Neuronal stem cell (in vitro differentiated cells): ENCODE measurements at regions not wholly inside any gene's neighbourhood (a gene's known extent, or its start where the extent isn't known, plus 50 kb on each side); places are given as distances from the start of the nearest gene placed in this dataset.
"Not testable (repeated sequence)": the region's sequence is repeated elsewhere in the genome, so short reads cannot be mapped to it uniquely, and the experiment has no call there.

Experiments
- DNase-seq: peaks from one replicate; pipeline ENCODE4 v3.0.0-alpha.2; 2013; ENCODE audit warnings: low spot score
- H2AFZ ChIP-seq: one replicate; pipeline ENCODE4 v1.6.1; 2013; ENCODE audit warnings: mild to moderate bottlenecking, low read length, inconsistent platforms
- H2AK5ac ChIP-seq: 2 replicates; pipeline ENCODE4 v1.6.1; 2013; ENCODE audit warnings: low read depth, mild to moderate bottlenecking, inconsistent platforms, low read length, moderate library complexity, mixed read lengths
- H2BK120ac ChIP-seq: 2 replicates; pipeline ENCODE4 v1.6.1; 2013; ENCODE audit warnings: low read depth, mild to moderate bottlenecking, inconsistent platforms, low read length, moderate library complexity, mixed read lengths
- H2BK12ac ChIP-seq: one replicate; pipeline ENCODE4 v1.6.1; 2013; ENCODE audit warnings: low read length, inconsistent platforms
- H2BK15ac ChIP-seq: 2 replicates; pipeline ENCODE4 v1.6.1; 2013; ENCODE audit warnings: mild to moderate bottlenecking, low read length, inconsistent platforms, mixed read lengths
- H2BK5ac ChIP-seq: one replicate; pipeline ENCODE4 v1.6.1; 2013; ENCODE audit warnings: inconsistent platforms, mild to moderate bottlenecking, low read length, moderate library complexity
- H3K14ac ChIP-seq: one replicate; pipeline ENCODE4 v1.6.1; 2013; ENCODE audit warnings: low read length, inconsistent platforms
- H3K18ac ChIP-seq: 2 replicates; pipeline ENCODE4 v1.6.1; 2013; ENCODE audit warnings: low read length, inconsistent platforms
- H3K23ac ChIP-seq: 2 replicates; pipeline ENCODE4 v1.6.1; 2013; ENCODE audit warnings: low read depth, mild to moderate bottlenecking, mixed read lengths, low read length, inconsistent platforms; ENCODE audit not compliant: poor library complexity
- H3K27ac ChIP-seq: replicated peaks from 3 replicates; pipeline ENCODE4 v1.5.1; 2013; ENCODE audit warnings: low read length, inconsistent platforms
- H3K27me3 ChIP-seq, 3 experiments: 2 replicates each; pipeline ENCODE4 v1.6.1; 2013; ENCODE audit warnings: low read length in 3 of 3, mild to moderate bottlenecking in 2 of 3, inconsistent platforms in 1 of 3, low read depth in 1 of 3, mixed read lengths in 1 of 3, moderate library complexity in 1 of 3; ENCODE audit not compliant: control insufficient read depth in 3 of 3, insufficient read depth in 3 of 3
- H3K36me3 ChIP-seq, 2 donors: replicated peaks in 1 of 2; 2 replicates each; pipeline ENCODE4 v1.6.1; 2013; ENCODE audit warnings: low read length in 2 of 2; ENCODE audit not compliant: control insufficient read depth in 2 of 2, insufficient read depth in 2 of 2
- H3K4ac ChIP-seq: 2 replicates; pipeline ENCODE4 v1.6.1; 2013; ENCODE audit warnings: inconsistent platforms, mild to moderate bottlenecking, low read length, moderate library complexity
- H3K4me1 ChIP-seq, 2 donors: 1 replicate in 1 of 2; 2 replicates in 1 of 2; pipeline ENCODE4 v1.6.1; 2013; ENCODE audit warnings: low read length in 2 of 2, low read depth in 1 of 2; ENCODE audit not compliant: control insufficient read depth in 2 of 2, insufficient read depth in 1 of 2
- H3K4me2 ChIP-seq: one replicate; pipeline ENCODE4 v1.6.1; 2013; ENCODE audit warnings: mild to moderate bottlenecking, low read length, inconsistent platforms; ENCODE audit not compliant: insufficient read depth, poor library complexity, severe bottlenecking
- H3K4me3 ChIP-seq, 2 donors: 2 replicates each; pipeline ENCODE4 v1.5.1; 2013; ENCODE audit warnings: low read length in 2 of 2, mild to moderate bottlenecking in 2 of 2, inconsistent platforms in 1 of 2, moderate library complexity in 1 of 2
- H3K79me1 ChIP-seq: one replicate; pipeline ENCODE4 v1.6.1; 2013; ENCODE audit warnings: low read depth, mild to moderate bottlenecking, inconsistent platforms, low read length, moderate library complexity
- H3K9ac ChIP-seq: one replicate; pipeline ENCODE4 v1.6.1; 2013; ENCODE audit warnings: mild to moderate bottlenecking, low read depth, low read length, inconsistent platforms; ENCODE audit not compliant: poor library complexity
- H3K9me3 ChIP-seq, 2 donors: replicated peaks in 1 of 2; 2 replicates each; pipeline versions ENCODE3 to v1.6.1; 2013; ENCODE audit warnings: low read length in 2 of 2, mild to moderate bottlenecking in 2 of 2, inconsistent platforms in 1 of 2, low read depth in 1 of 2, mixed read lengths in 1 of 2, moderate library complexity in 1 of 2; ENCODE audit not compliant: control insufficient read depth in 2 of 2, insufficient read depth in 1 of 2
- H4K8ac ChIP-seq: one replicate; pipeline ENCODE4 v1.6.1; 2013; ENCODE audit warnings: low read depth, mild to moderate bottlenecking, inconsistent platforms, low read length, moderate library complexity
- H4K91ac ChIP-seq: one replicate; pipeline ENCODE4 v1.6.1; 2013; ENCODE audit warnings: low read length, low read depth, mild to moderate bottlenecking, inconsistent platforms; ENCODE audit not compliant: poor library complexity
- WGBS, 2 donors: extraction: QIAGEN DNeasy Blood & Tissue Kit; methylation state at CpG; one replicate each; pipeline ENCODE4 v1.1.7; 2013; ENCODE audit warnings: missing lambda C conversion rate in 2 of 2, mixed read lengths in 1 of 2; ENCODE audit not compliant: insufficient read length in 2 of 2, insufficient replicate concordance in 1 of 2; ENCODE audit errors: extremely low coverage in 2 of 2; 5-methylcytosine and 5-hydroxymethylcytosine counted together

DNA sequence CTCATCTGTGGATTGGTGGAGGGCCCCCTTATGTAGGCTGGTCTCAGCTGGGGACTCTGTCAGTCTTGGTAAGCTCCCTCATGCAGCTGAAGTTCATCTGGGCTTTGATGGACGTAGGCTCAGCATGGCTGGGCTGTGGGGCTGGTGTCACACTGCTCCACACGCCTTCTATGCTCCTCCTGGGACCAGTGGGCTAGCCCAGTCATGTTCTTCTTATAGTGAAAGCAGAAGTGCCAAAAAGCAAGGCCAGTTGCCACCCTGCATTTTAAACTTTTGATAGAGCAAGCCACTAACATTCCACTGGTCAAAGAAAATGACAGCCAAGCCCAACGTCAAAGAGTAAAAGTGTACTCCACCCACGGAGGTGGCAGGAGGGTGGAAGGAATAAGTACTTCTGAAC lies 165.5 kb downstream of the MEX3B start:
- no peak for DNase-seq
- no CpG with 5 or more reads among the region's 4 CpGs for WGBS, 2 donors
- H4K8ac ChIP-seq, result no peak overlapping the region

DNA sequence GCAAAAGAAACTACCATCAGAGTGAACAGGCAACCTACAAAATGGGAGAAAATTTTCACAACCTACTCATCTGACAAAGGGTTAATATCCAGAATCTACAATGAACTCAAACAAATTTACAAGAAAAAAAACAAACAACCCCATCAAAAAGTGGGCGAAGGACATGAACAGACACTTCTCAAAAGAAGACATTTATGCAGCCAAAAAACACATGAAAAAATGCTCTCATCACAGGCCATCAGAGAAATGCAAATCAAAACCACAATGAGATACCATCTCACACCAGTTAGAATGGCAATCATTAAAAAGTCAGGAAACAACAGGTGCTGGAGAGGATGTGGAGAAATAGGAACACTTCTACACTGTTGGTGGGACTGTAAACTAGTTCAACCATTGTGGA lies 170.1 kb downstream of the MEX3B start:
- not testable (repeated sequence) for DNase-seq, H2BK15ac ChIP-seq, H3K36me3 ChIP-seq, H3K27me3 ChIP-seq, H3K9ac ChIP-seq, H3K79me1 ChIP-seq, H3K4ac ChIP-seq, H4K91ac ChIP-seq, H3K4me2 ChIP-seq, H3K9me3 ChIP-seq, H4K8ac ChIP-seq, H3K18ac ChIP-seq, H2AK5ac ChIP-seq, H3K4me1 ChIP-seq, H2BK5ac ChIP-seq, H3K14ac ChIP-seq, H2AFZ ChIP-seq, H2BK12ac ChIP-seq, H2BK120ac ChIP-seq, H3K27ac ChIP-seq, H3K23ac ChIP-seq, H3K4me3 ChIP-seq
- no CpG with 5 or more reads among the region's 1 CpG for WGBS, 2 donors

More for the DNA sequence above, 165.5 kb downstream of the MEX3B start:
- no peak overlapping the region for H3K23ac ChIP-seq
- H2BK5ac ChIP-seq, result no peak overlapping the region
- H3K9ac ChIP-seq, result no peak overlapping the region
- H3K27me3 ChIP-seq, result no peaks in the 10 kb centered on the region
- no peak overlapping the region for H2AFZ ChIP-seq
- no peak overlapping the region for H3K18ac ChIP-seq
- no peaks in the 10 kb centered on the region for H3K9me3 ChIP-seq
- H3K4ac ChIP-seq, result no peak overlapping the region
- H2BK12ac ChIP-seq, result no peak overlapping the region
- peaks cover 0 to 3% of the 10 kb centered on the region in 2 donors for H3K4me1 ChIP-seq
- H3K36me3 ChIP-seq, result no peaks in the 10 kb centered on the region
- H2BK120ac ChIP-seq, result no peak overlapping the region
- H3K14ac ChIP-seq, result no peak overlapping the region
- no peak overlapping the region for H3K4me2 ChIP-seq
- H3K27ac ChIP-seq, result no peak overlapping the region
- no peak overlapping the region for H2AK5ac ChIP-seq
- H3K79me1 ChIP-seq, result no peaks in the 10 kb centered on the region
- no peak overlapping the region for H3K4me3 ChIP-seq
- no peak overlapping the region for H2BK15ac ChIP-seq
- no peak overlapping the region for H4K91ac ChIP-seq

DNA sequence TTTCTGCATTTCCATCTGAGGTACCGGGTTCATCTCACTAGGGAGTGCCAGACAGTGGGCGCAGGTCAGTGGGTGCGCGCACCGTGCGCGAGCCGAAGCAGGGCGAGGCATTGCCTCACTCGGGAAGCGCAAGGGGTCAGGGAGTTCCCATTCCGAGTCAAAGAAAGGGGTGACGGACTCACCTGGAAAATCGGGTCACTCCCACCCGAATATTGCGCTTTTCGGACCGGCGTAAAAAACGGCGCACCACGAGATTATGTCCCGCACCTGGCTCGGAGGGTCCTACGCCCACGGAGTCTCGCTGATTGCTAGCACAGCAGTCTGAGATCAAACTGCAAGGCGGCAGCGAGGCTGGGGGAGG lies 175.1 kb downstream of the MEX3B start:
- H2AK5ac ChIP-seq, H3K18ac ChIP-seq, H3K27ac ChIP-seq, H2BK5ac ChIP-seq, DNase-seq, H3K9me3 ChIP-seq, H3K4me1 ChIP-seq, H3K4me2 ChIP-seq, H3K4ac ChIP-seq, H4K8ac ChIP-seq, H3K9ac ChIP-seq, H2BK12ac ChIP-seq, H2BK120ac ChIP-seq, H3K79me1 ChIP-seq, H3K27me3 ChIP-seq, H3K4me3 ChIP-seq, H3K14ac ChIP-seq, H2BK15ac ChIP-seq, H4K91ac ChIP-seq, H3K23ac ChIP-seq, H3K36me3 ChIP-seq, H2AFZ ChIP-seq: not testable (repeated sequence)
- WGBS, 2 donors, result no CpG with 5 or more reads among the region's 29 CpGs

DNA sequence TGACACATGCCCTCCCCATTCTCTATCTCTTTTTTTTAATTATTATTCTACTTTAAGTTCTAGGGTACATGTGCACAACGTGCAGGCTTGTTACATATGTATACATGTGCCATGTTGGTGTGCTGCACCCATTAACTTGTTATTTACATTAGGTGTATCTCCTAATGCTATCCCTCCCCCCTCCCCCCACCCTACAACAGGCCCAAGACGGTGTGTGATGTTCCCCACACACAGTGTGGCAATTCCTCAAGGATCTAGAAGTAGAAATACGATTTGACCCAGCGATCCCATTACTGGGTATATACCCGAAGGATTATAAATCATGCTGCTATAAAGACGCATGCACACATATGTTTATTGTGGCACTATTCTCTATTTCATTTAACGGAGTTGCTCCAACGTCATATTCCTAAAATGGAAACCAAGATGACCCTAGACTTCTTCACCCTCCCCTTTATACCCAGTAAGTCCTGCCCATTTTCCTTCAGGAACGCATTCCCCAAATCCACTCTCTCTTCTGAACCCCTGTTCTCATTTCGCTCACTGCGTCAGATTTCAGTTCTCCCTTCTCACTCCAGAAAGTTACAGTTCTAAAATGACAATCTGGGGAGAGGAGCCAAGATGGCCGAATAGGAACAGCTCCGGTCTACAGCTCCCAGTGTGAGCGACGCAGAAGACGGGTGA lies 175.6 kb downstream of the MEX3B start:
- H2BK120ac ChIP-seq, DNase-seq, H3K18ac ChIP-seq, H4K8ac ChIP-seq, H3K27ac ChIP-seq, H3K9ac ChIP-seq, H3K36me3 ChIP-seq, H3K27me3 ChIP-seq, H2BK12ac ChIP-seq, H3K4me2 ChIP-seq, H3K79me1 ChIP-seq, H2AFZ ChIP-seq, H4K91ac ChIP-seq, H3K14ac ChIP-seq, H3K4ac ChIP-seq, H3K4me1 ChIP-seq, H2BK15ac ChIP-seq, H3K23ac ChIP-seq, H3K9me3 ChIP-seq, H2BK5ac ChIP-seq, H2AK5ac ChIP-seq: not testable (repeated sequence)
- peak overlapping the region in 1 of 2 donors; percentile 22 for H3K4me3 ChIP-seq
- no CpG with 5 or more reads among the region's 16 CpGs for WGBS, 2 donors
